ENCODE measurements at regions not wholly inside any gene's neighbourhood (a gene's known extent, or its start where the extent isn't known, plus 50 kb on each side); places are given as distances from the start of the nearest gene placed in this dataset.

- TF ChIP-seq CREM (IDR thresholded peaks at IDR 0.05; ENCODE audit: low read depth) (no peak), ZNF207 (IDR thresholded peaks at IDR 0.05; ENCODE audit: borderline replicate concordance) (no peak), HSF1 (IDR thresholded peaks at IDR 0.05; ENCODE audit: low read depth, low read length) (no peak), NR2F1 (conservative IDR thresholded peaks at IDR 0.05) (no peak)
- TF ChIP-seq, protein P1, sequence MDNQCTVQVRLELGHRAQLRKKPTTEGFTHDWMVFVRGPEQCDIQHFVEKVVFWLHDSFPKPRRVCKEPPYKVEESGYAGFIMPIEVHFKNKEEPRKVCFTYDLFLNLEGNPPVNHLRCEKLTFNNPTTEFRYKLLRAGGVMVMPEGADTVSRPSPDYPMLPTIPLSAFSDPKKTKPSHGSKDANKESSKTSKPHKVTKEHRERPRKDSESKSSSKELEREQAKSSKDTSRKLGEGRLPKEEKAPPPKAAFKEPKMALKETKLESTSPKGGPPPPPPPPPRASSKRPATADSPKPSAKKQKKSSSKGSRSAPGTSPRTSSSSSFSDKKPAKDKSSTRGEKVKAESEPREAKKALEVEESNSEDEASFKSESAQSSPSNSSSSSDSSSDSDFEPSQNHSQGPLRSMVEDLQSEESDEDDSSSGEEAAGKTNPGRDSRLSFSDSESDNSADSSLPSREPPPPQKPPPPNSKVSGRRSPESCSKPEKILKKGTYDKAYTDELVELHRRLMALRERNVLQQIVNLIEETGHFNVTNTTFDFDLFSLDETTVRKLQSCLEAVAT (IDR thresholded peaks at IDR 0.05), result no peak
These were observed 100.1 kb upstream of the FSHR start (continued) for GRCh38 chr2:49254401-49254800.

DNA sequence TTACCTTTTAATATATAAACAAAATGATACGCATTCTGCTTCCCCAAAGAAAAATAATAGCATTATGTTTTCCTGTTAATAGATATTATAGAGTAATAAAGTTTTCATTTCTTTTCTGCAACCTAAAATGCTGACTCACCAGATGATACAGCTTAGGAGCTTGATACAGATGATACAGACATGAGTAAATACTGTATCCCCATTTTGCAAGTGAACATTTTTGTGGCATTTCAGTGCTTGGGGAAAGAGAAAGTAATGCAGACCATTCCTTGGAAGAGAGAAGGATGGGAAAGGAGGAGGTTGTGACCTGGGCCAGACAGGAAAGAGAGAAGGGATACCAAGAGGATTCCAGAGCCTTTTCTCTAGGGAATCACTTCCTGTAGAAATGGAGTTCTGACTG is 97.5 kb upstream of the FSHR start:
- no peaks in the 10 kb centered on the region for H3K27me3 ChIP-seq (replicated peaks in 1 of 2; ENCODE audit: control insufficient read depth in 2 of 2, insufficient read depth in 2 of 2, low read length in 1 of 2)
- H3K36me3 ChIP-seq (ENCODE audit: control insufficient read depth in 2 of 2, insufficient read depth in 2 of 2, low read length in 1 of 2), result no peaks in the 10 kb centered on the region
- ATAC-seq (no peak), FAIRE-seq (no peak), DNase-seq (ENCODE audit: low read depth, low spot score) (no peak)
- H3K4me2 ChIP-seq (ENCODE audit: control insufficient read depth, insufficient read depth), result no peak overlapping the region
- no peaks in the 10 kb centered on the region for H3K79me2 ChIP-seq (ENCODE audit: control insufficient read depth, insufficient read depth, low read length)
- ChIA-PET CTCF (no interaction called here), POLR2A (no interaction called here), SMC1A (ENCODE audit: uncharacterized antibody, unreplicated experiment) (no interaction called here), RAD21 (ENCODE audit: unreplicated experiment) (no interaction called here)
- H3K4me3 ChIP-seq, result no peak overlapping the region
- H3K27ac ChIP-seq (ENCODE audit: control insufficient read depth, insufficient read depth), result no peak overlapping the region
- no peak overlapping the region for H3K9ac ChIP-seq (ENCODE audit: control insufficient read depth, insufficient read depth, low read length)
- no peaks in the 10 kb centered on the region for H3K9me3 ChIP-seq (replicated peaks; ENCODE audit: control insufficient read depth, insufficient read depth, low read length)
- no peaks in the 10 kb centered on the region for H4K20me1 ChIP-seq (ENCODE audit: control insufficient read depth, insufficient read depth)
- no TSS peak for BruUV-seq (replicated peaks)
- WGBS (ENCODE audit: insufficient coverage, insufficient replicate concordance, low lambda C conversion rate, missing lambda C conversion rate), result 52% methylated on average over 1 of the region's 1 CpG
- intact Hi-C loops (cut with micrococcal nuclease; ENCODE audit: unreplicated experiment), result no loop called here
- in situ Hi-C loops (cut with MboI), result no loop called here
- H2AFZ ChIP-seq (ENCODE audit: control insufficient read depth, low read depth, low read length), result no peak overlapping the region
- no peaks in the 10 kb centered on the region for H3K4me1 ChIP-seq (ENCODE audit: control insufficient read depth, insufficient read depth, low read length)
- no peak for TF ChIP-seq BHLHE40 (IDR thresholded peaks at IDR 0.05; ENCODE audit: borderline replicate concordance in 1 of 2, low read depth in 2 of 2, low read length in 1 of 2)
- no peak for TF ChIP-seq ZNF687 (IDR thresholded peaks at IDR 0.05)
- TF ChIP-seq BCLAF1 (IDR thresholded peaks at IDR 0.05), result no peak
- no peak for TF ChIP-seq SUPT20H (IDR thresholded peaks at IDR 0.05; ENCODE audit: borderline replicate concordance, control insufficient read depth, low read depth, low read length)
- no peak for TF ChIP-seq POLR2A (IDR thresholded peaks at IDR 0.05; ENCODE audit: low read depth, low read length)
- TF ChIP-seq TARDBP (IDR thresholded peaks at IDR 0.05; ENCODE audit: borderline replicate concordance), result no peak
- no peak for TF ChIP-seq ZNF207 (IDR thresholded peaks at IDR 0.05; ENCODE audit: borderline replicate concordance)
- no peak for TF ChIP-seq PAX5 (IDR thresholded peaks at IDR 0.05; ENCODE audit: borderline replicate concordance, low read depth, low read length)
- TF ChIP-seq ZNF274 (IDR thresholded peaks at IDR 0.05; ENCODE audit: insufficient read depth, insufficient read length), result no peak
